ENCODE measurements at regions not wholly inside any gene's neighbourhood (a gene's known extent, or its start where the extent isn't known, plus 50 kb on each side); places are given as distances from the start of the nearest gene placed in this dataset.

DNA sequence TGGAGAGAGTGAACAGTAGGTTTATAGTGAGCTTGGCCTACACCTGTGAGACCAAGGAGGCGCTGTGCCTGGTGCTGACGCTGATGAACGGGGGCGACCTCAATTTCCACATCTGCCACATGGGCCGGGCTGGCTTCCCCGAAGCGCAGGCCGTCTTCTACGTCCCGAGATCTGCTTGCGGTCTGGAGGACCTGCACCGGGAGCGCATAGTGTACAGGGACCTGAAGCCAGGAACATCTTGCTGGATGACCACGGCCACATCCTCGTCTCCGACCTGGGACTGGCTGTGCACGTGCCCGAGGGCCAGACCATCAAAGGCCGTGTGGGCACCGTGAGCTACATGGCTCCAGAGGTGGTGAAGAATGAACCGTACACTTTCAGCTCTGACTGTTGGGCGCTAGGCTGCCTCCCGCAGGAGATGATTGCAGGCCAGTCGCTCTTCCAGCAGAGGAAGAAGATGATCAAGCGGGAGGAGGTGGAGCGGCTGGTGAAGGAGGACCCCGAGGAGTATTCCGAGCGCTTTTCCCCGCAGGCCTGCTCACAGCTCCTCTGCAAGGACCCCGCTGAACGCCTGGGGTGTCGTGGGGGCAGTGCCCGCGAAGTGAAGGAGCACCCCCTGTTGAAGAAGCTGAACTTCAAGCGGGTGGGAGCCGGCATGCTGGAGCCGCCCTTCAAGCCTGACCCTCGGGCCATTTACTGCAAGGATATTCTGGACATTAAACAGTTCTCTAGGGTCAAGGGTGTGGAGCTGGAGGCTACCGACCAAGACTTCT, 139.0 kb downstream of the ZDHHC20 start:
- no peak for DNase-seq

DNA sequence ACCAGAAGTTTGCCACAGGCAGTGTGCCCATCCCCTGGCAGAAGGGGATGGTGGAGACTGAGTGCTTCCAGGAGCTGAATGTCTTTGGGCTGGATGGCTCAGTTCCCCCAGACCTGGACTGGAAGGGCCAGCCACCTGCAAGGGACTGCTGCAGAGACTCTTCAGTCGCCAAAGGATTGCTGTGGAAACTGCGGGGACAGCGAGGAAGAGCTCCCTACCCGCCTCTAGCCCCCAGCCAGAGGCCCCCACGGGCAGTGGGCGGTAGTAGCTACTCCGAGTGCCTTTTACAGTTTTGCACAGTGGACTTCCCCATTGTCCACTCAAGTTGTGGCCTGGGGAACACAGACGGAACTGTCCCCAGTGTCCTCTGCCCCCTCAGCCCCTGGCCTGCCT, 138.5 kb downstream of the ZDHHC20 start:
- DNase-seq, result no peak

DNA sequence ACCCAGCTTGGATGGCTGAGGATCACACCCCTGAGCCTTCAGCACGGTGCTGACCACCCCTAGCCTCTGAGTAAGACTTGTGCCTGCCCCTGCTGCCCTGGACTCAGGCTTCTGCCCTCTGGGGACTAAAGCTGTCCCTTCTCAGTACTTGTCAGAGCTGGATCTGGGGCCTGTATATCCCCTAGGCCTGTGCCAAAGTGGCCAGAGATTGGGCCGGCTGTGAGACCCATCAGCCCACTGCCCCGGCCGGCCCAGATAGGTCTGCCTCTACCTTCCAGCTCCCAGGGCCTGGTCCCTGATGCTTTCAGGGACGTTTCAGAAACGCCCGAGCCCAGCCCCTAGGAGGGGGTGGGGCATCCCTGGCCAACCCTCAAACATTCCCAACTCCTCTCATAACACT, 137.8 kb downstream of the ZDHHC20 start:
- DNase-seq, result no peak

DNA sequence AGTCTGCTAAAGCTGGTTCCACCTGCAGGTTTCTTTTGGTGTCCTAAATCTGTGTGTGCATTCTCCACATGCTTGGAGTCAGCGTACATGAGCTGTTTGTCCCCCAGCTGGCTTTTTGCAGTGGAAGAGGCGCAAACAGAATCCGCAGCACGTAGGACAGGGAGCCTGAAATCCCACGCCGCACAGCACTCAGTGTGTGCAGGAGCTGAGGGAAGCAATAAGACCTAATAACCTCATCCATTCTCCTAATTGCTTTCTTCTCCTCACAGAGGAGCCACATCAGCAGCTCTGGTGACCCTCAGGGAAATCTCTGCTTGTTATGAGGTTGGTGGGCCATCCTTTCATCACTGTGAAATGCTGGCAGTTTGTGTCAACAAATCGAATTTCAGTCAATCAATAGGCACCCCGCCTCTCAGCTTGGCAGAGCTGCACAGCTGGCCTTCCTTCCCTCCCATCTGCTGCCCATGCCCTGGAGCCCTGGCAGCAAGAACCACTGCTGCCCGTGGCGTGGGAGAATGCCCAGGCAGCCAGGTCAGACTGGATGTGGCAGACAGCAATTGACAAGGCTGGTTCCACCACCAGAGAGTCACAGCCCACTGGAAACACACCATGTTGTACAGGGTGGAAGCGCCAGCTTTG, 136.7 kb downstream of the ZDHHC20 start:
- no peak for DNase-seq

Measured in activated naive CD4-positive, alpha-beta T cell (primary cell).